SK-N-SH (cell line): ENCODE measurements at regions not wholly inside any gene's neighbourhood (a gene's known extent, or its start where the extent isn't known, plus 50 kb on each side); places are given as distances from the start of the nearest gene placed in this dataset.

Source experiments
- CTCF ChIA-PET: fragments of 300-600, 350-600 bp; formaldehyde crosslinking; extraction: SDS; loops from one replicate; lab custom pipeline; 2021; lab: Yijun Ruan, JAX
- POLR2A ChIA-PET: fragments of 350-600 bp; sonication (Branson Sonifier 250); formaldehyde crosslinking; extraction: SDS; loops from one replicate; lab custom pipeline; 2020; ENCODE audit warnings: antibody characterized with exemption, inconsistent platforms; lab: Yijun Ruan, JAX
- DNase-seq: peaks from one replicate; pipeline ENCODE4 v3.0.0; 2012
- H2AFZ ChIP-seq: fragments of 200-600 bp; sonication (generic); 2 replicates; pipeline ENCODE4 v1.8.1; 2016; ENCODE audit warnings: antibody characterized with exemption, mild to moderate bottlenecking, low read depth
- H3F3A ChIP-seq: fragments of 200-600 bp; sonication (generic); replicated peaks from 2 replicates; pipeline ENCODE3; 2016; ENCODE audit warnings: antibody characterized with exemption, mild to moderate bottlenecking; ENCODE audit not compliant: insufficient read depth
- H3K27ac ChIP-seq, 2 experiments: fragments of 200-500 bp in 1 of 2; fragments of 200-600 bp in 1 of 2; sonication (Bioruptor generic) in 1 of 2; sonication (generic), shearing (Covaris generic) in 1 of 2; 2 replicates each; pipeline versions ENCODE4 v1.5.1 to v1.6.1; 2014 to 2016; ENCODE audit warnings: low read depth in 2 of 2, inconsistent platforms in 1 of 2, low read length in 1 of 2, mild to moderate bottlenecking in 1 of 2, mixed read lengths in 1 of 2
- H3K27me3 ChIP-seq: fragments of 200-600 bp; sonication (generic), shearing (Covaris generic); 2 replicates; pipeline ENCODE4 v1.6.1; 2016; ENCODE audit warnings: mixed run types; ENCODE audit not compliant: insufficient read depth
- H3K36me3 ChIP-seq, 2 experiments: fragments of 200-500 bp in 1 of 2; fragments of 200-600 bp in 1 of 2; sonication (Bioruptor generic) in 1 of 2; sonication (generic) in 1 of 2; replicated peaks in 1 of 2; 2 replicates each; pipeline versions ENCODE3 to v1.5.1; 2014 to 2016; ENCODE audit warnings: low read length in 1 of 2, mild to moderate bottlenecking in 1 of 2; ENCODE audit not compliant: insufficient read depth in 2 of 2, control insufficient read depth in 1 of 2
- H3K4me1 ChIP-seq, 2 experiments: fragments of 200-500 bp in 1 of 2; fragments of 200-600 bp in 1 of 2; sonication (Bioruptor generic) in 1 of 2; sonication (generic), shearing (Covaris generic) in 1 of 2; 2 replicates each; pipeline versions ENCODE4 v1.5.1 to v1.6.1; 2014 to 2016; ENCODE audit warnings: low read depth in 1 of 2, low read length in 1 of 2, mixed run types in 1 of 2; ENCODE audit not compliant: insufficient read depth in 2 of 2, control insufficient read depth in 1 of 2
- H3K4me2 ChIP-seq: fragments of 200-600 bp; sonication (generic), shearing (Covaris generic); 2 replicates; pipeline ENCODE4 v1.6.1; 2017; ENCODE audit warnings: mixed run types
- H3K4me3 ChIP-seq, 2 experiments: fragments of 200-500 bp in 1 of 2; fragments of 200-600 bp in 1 of 2; sonication (Bioruptor generic) in 1 of 2; sonication (generic), shearing (Covaris generic) in 1 of 2; 2 replicates each; pipeline versions ENCODE4 v1.5.1 to v1.8.1; 2014 to 2016; ENCODE audit warnings: low read depth in 2 of 2, inconsistent platforms in 1 of 2, low read length in 1 of 2, mild to moderate bottlenecking in 1 of 2, mixed read lengths in 1 of 2, moderate library complexity in 1 of 2
- H3K79me2 ChIP-seq: fragments of 200-600 bp; sonication (generic); 2 replicates; pipeline ENCODE4 v1.8.1; 2017; ENCODE audit warnings: mild to moderate bottlenecking; ENCODE audit not compliant: insufficient read depth
- H3K9ac ChIP-seq: fragments of 200-600 bp; sonication (generic); 2 replicates; pipeline ENCODE4 v1.6.1; 2017; ENCODE audit warnings: mixed run types
- H3K9me2 ChIP-seq: fragments of 200-600 bp; sonication (generic); 2 replicates; pipeline ENCODE4 v1.6.1; 2017; ENCODE audit warnings: mixed run types
- H3K9me3 ChIP-seq: fragments of 200-600 bp; sonication (generic); 2 replicates; pipeline ENCODE4 v1.6.1; 2017; ENCODE audit warnings: mixed run types, mild to moderate bottlenecking, moderate library complexity
- H4K20me1 ChIP-seq: fragments of 200-600 bp; sonication (generic); 2 replicates; pipeline ENCODE4 v1.6.1; 2017; ENCODE audit warnings: mild to moderate bottlenecking, mixed run types; ENCODE audit not compliant: insufficient read depth
- CHD2 ChIP-seq: fragments of 150-350 bp; IDR thresholded peaks from 2 replicates; pipeline ENCODE4 v1.6.1; 2018; ENCODE audit warnings: low read length; ENCODE audit not compliant: partially characterized antibody
- CTCF ChIP-seq: fragments of 200-600 bp; sonication (generic); IDR thresholded peaks from 2 replicates; pipeline ENCODE4 v1.6.1; 2017; ENCODE audit warnings: antibody characterized with exemption, mild to moderate bottlenecking, moderate library complexity
- ELF1 ChIP-seq: IDR thresholded peaks from 2 replicates; pipeline ENCODE4 v1.4.0; 2012
- EP300 ChIP-seq, 2 experiments: IDR thresholded peaks; 2 replicates each; pipeline versions ENCODE4 v1.4.0 to v1.6.1; 2012; ENCODE audit warnings: borderline replicate concordance in 1 of 2, low read depth in 1 of 2, low read length in 1 of 2
- EZH2phosphoT487 ChIP-seq: fragments of 200-600 bp; sonication (generic); IDR thresholded peaks from 2 replicates; pipeline ENCODE4 v1.6.1; 2017; ENCODE audit warnings: low read depth, mixed run types, mild to moderate bottlenecking, antibody characterized with exemption, moderate library complexity, borderline replicate concordance
- FOSL2 ChIP-seq: IDR thresholded peaks from 2 replicates; pipeline ENCODE4 v1.4.0; 2012; ENCODE audit warnings: low read depth, mild to moderate bottlenecking, moderate library complexity, borderline replicate concordance
- FOXJ3 ChIP-seq: sonication (generic); formaldehyde crosslinking; IDR thresholded peaks from 2 replicates; pipeline ENCODE4 v1.5.1; 2020; ENCODE audit warnings: mild to moderate bottlenecking, missing genetic modification reagents
- FOXM1 ChIP-seq: IDR thresholded peaks from 2 replicates; pipeline ENCODE4 v1.4.0; 2012; ENCODE audit warnings: low read depth, mild to moderate bottlenecking
- GABPA ChIP-seq: IDR thresholded peaks from 2 replicates; pipeline ENCODE4 v1.4.0; 2012; ENCODE audit warnings: low read depth, mild to moderate bottlenecking
- GATA2 ChIP-seq: sonication (generic); formaldehyde crosslinking; IDR thresholded peaks from 2 replicates; pipeline ENCODE4 v1.5.0; 2020; ENCODE audit warnings: mild to moderate bottlenecking, missing genetic modification reagents
- MEF2A ChIP-seq: IDR thresholded peaks from 2 replicates; pipeline ENCODE4 v1.4.0; 2012; ENCODE audit warnings: low read depth, borderline replicate concordance
- NFIC ChIP-seq: IDR thresholded peaks from 2 replicates; pipeline ENCODE4 v1.4.0; 2012; ENCODE audit warnings: borderline replicate concordance
- NRF1 ChIP-seq: IDR thresholded peaks from 2 replicates; pipeline ENCODE4 v1.6.1; 2012; ENCODE audit warnings: low read depth, mild to moderate bottlenecking, low read length
- RAD21 ChIP-seq: IDR thresholded peaks from 2 replicates; pipeline ENCODE4 v1.6.1; 2012; ENCODE audit warnings: mild to moderate bottlenecking, low read length
- RCOR1 ChIP-seq: fragments of 150-350 bp; IDR thresholded peaks from 2 replicates; pipeline ENCODE4 v1.6.1; 2017; ENCODE audit warnings: antibody characterized with exemption, low read length
- RFX5 ChIP-seq: IDR thresholded peaks from 2 replicates; pipeline ENCODE4 v1.6.1; 2012; ENCODE audit warnings: mild to moderate bottlenecking, improper control_type of control experiment, low read length
- RXRA ChIP-seq: IDR thresholded peaks from 2 replicates; pipeline ENCODE4 v1.4.0; 2012; ENCODE audit warnings: low read depth, mild to moderate bottlenecking, borderline replicate concordance
- SMC3 ChIP-seq: IDR thresholded peaks from 2 replicates; pipeline ENCODE4 v1.6.1; 2012; ENCODE audit warnings: low read depth, low read length, improper control_type of control experiment
- TAF1 ChIP-seq: IDR thresholded peaks from 2 replicates; pipeline ENCODE4 v1.6.1; 2012; ENCODE audit warnings: low read depth, mild to moderate bottlenecking, low read length, moderate library complexity, borderline replicate concordance
- TEAD4 ChIP-seq: IDR thresholded peaks from 2 replicates; pipeline ENCODE4 v1.4.0; 2012; ENCODE audit warnings: mild to moderate bottlenecking, borderline replicate concordance; ENCODE audit not compliant: insufficient read depth
- WGBS: methylation state at CpG from one replicate; pipeline ENCODE4 v1.1.6; 2017; ENCODE audit warnings: low lambda C conversion rate; 5-methylcytosine and 5-hydroxymethylcytosine counted together
- TF ChIP-seq, protein P1 (sequence below): IDR thresholded peaks from 2 replicates; pipeline ENCODE4 v1.4.0; 2012; ENCODE audit warnings: low read depth, borderline replicate concordance
- TF ChIP-seq, protein P2 (sequence below): IDR thresholded peaks from 2 replicates; pipeline ENCODE4 v1.6.1; 2012; ENCODE audit warnings: mild to moderate bottlenecking, low read depth, low read length, moderate library complexity
- TF ChIP-seq, protein P3 (sequence below): IDR thresholded peaks from 2 replicates; pipeline ENCODE4 v1.4.0; 2012; ENCODE audit warnings: low read depth

DNA sequence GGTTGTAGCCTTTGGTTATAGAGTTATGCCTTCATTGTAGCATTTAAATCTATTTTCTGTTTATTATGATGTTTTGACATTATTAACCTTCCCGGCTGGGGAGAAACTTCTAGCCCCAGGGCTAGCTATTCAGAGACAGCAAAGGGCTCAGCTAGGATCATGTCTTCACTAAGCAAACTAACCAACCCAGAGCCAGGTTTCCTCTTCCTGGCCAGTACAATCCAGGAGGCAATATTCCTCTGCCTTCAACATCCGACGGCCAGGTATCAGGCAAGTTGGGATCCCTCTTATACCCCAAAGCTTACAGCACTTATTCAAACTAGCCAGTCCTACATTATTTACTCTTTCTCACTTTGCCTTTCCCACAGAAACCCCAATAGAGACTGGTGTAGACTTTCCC lies 1060.7 kb upstream of the GHITM start (continued):
- TF ChIP-seq FOXM1 = no peak
- TF ChIP-seq, all 33 proteins: peak for 0

DNA sequence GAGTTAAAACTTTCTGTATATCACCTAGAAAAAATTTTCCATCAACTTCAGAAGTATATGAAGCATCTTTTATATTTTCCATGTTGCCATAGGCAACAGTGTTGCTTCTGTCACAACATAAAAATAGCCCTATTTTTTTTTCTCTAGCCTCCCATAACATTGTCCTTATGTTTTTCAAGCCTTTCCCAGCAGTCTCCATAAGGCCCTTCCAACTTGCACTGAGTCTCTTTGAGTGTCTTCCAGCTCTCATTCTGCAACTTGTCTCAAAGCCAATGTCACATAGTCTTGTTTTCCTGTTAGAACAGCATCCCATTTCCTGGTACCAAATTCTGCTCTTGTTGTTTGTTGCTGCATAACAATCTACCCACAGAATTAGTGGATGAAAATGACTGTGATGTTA lies 1055.5 kb upstream of the GHITM start:
- Histone ChIP-seq H3K4me1 (no peaks in the 10 kb centered on the region), H3K27me3 (no peaks in the 10 kb centered on the region), H3K9me2 (no peaks in the 10 kb centered on the region), H3K27ac (no peak overlapping the region), H3F3A (no peaks in the 10 kb centered on the region), H2AFZ (no peak overlapping the region)
- TF ChIP-seq CHD2 (no peak), RFX5 (no peak), SMC3 (no peak), RAD21 (no peak), EZH2phosphoT487 (no peak), NRF1 (no peak), FOXJ3 (CRISPR knock-in tag) (no peak), RCOR1 (no peak), TAF1 (no peak)
- TF ChIP-seq, all 33 proteins: peak for 0
- no peaks in the 10 kb centered on the region for H3K9me3 ChIP-seq
- H3K79me2 ChIP-seq = no peaks in the 10 kb centered on the region
- H3K4me2 ChIP-seq = no peak overlapping the region
- ChIA-PET CTCF (no interaction called here), POLR2A (interaction anchor here (0.7 kb wide), 1 partner anchor 166 kb away, joined by 3 read pairs; no protein-coding TSS in a partner anchor)
- DNase-seq = no peak
- H3K9ac ChIP-seq = no peak overlapping the region
- H3K4me3 ChIP-seq = no peak overlapping the region
- H3K36me3 ChIP-seq = no peaks in the 10 kb centered on the region
- no peaks in the 10 kb centered on the region for H4K20me1 ChIP-seq

- CTCF ChIA-PET = no interaction called here
- Histone ChIP-seq H3K27ac (no peak overlapping the region), H3K9me2 (no peaks in the 10 kb centered on the region), H3K27me3 (no peaks in the 10 kb centered on the region), H4K20me1 (no peaks in the 10 kb centered on the region), H3K79me2 (no peaks in the 10 kb centered on the region), H3K4me2 (no peak overlapping the region), H3K9ac (no peak overlapping the region), H3K9me3 (no peaks in the 10 kb centered on the region), H3K36me3 (no peaks in the 10 kb centered on the region), H2AFZ (no peak overlapping the region), H3F3A (no peaks in the 10 kb centered on the region), H3K4me1 (no peaks in the 10 kb centered on the region), H3K4me3 (no peak overlapping the region)
- WGBS = no CpG with 5 or more reads among the region's 3 CpGs
- POLR2A ChIA-PET = no interaction called here
- no peak for DNase-seq
- TF ChIP-seq, protein P1, sequence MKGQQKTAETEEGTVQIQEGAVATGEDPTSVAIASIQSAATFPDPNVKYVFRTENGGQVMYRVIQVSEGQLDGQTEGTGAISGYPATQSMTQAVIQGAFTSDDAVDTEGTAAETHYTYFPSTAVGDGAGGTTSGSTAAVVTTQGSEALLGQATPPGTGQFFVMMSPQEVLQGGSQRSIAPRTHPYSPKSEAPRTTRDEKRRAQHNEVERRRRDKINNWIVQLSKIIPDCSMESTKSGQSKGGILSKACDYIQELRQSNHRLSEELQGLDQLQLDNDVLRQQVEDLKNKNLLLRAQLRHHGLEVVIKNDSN = no peak
- TF ChIP-seq, protein P2, sequence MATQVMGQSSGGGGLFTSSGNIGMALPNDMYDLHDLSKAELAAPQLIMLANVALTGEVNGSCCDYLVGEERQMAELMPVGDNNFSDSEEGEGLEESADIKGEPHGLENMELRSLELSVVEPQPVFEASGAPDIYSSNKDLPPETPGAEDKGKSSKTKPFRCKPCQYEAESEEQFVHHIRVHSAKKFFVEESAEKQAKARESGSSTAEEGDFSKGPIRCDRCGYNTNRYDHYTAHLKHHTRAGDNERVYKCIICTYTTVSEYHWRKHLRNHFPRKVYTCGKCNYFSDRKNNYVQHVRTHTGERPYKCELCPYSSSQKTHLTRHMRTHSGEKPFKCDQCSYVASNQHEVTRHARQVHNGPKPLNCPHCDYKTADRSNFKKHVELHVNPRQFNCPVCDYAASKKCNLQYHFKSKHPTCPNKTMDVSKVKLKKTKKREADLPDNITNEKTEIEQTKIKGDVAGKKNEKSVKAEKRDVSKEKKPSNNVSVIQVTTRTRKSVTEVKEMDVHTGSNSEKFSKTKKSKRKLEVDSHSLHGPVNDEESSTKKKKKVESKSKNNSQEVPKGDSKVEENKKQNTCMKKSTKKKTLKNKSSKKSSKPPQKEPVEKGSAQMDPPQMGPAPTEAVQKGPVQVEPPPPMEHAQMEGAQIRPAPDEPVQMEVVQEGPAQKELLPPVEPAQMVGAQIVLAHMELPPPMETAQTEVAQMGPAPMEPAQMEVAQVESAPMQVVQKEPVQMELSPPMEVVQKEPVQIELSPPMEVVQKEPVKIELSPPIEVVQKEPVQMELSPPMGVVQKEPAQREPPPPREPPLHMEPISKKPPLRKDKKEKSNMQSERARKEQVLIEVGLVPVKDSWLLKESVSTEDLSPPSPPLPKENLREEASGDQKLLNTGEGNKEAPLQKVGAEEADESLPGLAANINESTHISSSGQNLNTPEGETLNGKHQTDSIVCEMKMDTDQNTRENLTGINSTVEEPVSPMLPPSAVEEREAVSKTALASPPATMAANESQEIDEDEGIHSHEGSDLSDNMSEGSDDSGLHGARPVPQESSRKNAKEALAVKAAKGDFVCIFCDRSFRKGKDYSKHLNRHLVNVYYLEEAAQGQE = no peak
- TF ChIP-seq GATA2 (CRISPR knock-in tag) (no peak), CTCF (no peak), NFIC (no peak), CHD2 (no peak), EP300 (IDR thresholded peaks at IDR 0.05; ENCODE audit: borderline replicate concordance in 1 of 2, low read depth in 1 of 2, low read length in 1 of 2) (no peak), RFX5 (no peak), TEAD4 (no peak), RXRA (no peak), RCOR1 (no peak), FOSL2 (no peak), ELF1 (no peak), MEF2A (no peak), GABPA (no peak)
- TF ChIP-seq, protein P3, sequence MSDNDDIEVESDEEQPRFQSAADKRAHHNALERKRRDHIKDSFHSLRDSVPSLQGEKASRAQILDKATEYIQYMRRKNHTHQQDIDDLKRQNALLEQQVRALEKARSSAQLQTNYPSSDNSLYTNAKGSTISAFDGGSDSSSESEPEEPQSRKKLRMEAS = no peak
Observed at GRCh38 chr10:83089335-83089734, 1050.0 kb upstream of the GHITM start.
